ENCODE measurements at regions not wholly inside any gene's neighbourhood (a gene's known extent, or its start where the extent isn't known, plus 50 kb on each side); places are given as distances from the start of the nearest gene placed in this dataset.

DNA sequence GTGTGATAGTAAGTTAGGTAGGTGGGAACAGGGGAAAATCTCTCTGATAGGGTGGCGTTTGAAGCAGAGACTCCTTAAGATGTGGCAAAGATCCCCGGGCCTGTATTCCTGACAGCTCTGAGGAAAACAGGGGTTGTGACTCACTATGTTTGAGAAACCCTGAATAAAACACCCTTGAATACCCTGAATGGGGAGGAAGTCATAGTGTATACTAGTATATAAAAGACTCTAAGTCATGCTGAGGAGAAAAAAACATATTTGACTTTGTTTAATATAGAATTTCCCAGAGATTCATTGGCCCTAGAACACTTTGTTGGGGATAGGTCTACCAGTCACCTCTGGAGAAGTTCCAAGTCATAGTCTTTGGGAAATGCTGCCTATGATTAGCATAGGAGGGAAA, 590.9 kb downstream of the IRS1 start:
- TF ChIP-seq SP7 (tag by site-specific recombination; IDR thresholded peaks at IDR 0.05) (no peak), BCL11B (tag by site-specific recombination; IDR thresholded peaks at IDR 0.05; ENCODE audit: low read depth) (no peak), HOXC10 (CRISPR knock-in tag; IDR thresholded peaks at IDR 0.05) (no peak), ZNF670 (tag by site-specific recombination; IDR thresholded peaks at IDR 0.05; ENCODE audit: low read depth) (no peak), ZNF514 (tag by site-specific recombination; IDR thresholded peaks at IDR 0.05) (no peak), ZNF169 (tag by site-specific recombination; IDR thresholded peaks at IDR 0.05) (no peak), ZNF621 (tag by site-specific recombination; IDR thresholded peaks at IDR 0.05) (no peak), ZNF404 (tag by site-specific recombination; IDR thresholded peaks at IDR 0.05) (no peak), ZNF707 (tag by site-specific recombination; IDR thresholded peaks at IDR 0.05) (no peak), FEZF1 (tag by site-specific recombination; IDR thresholded peaks at IDR 0.05) (no peak), ZNF24 (tag by site-specific recombination; IDR thresholded peaks at IDR 0.05) (no peak), ZNF654 (tag by site-specific recombination; IDR thresholded peaks at IDR 0.05; ENCODE audit: low read depth) (no peak), ZNF302 (tag by site-specific recombination; IDR thresholded peaks at IDR 0.05; ENCODE audit: low read depth) (no peak), ZNF76 (tag by site-specific recombination; IDR thresholded peaks at IDR 0.05; ENCODE audit: borderline replicate concordance, low read depth) (no peak)
- TF ChIP-seq, protein P1, sequence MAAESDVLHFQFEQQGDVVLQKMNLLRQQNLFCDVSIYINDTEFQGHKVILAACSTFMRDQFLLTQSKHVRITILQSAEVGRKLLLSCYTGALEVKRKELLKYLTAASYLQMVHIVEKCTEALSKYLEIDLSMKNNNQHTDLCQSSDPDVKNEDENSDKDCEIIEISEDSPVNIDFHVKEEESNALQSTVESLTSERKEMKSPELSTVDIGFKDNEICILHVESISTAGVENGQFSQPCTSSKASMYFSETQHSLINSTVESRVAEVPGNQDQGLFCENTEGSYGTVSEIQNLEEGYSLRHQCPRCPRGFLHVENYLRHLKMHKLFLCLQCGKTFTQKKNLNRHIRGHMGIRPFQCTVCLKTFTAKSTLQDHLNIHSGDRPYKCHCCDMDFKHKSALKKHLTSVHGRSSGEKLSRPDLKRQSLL (tag by site-specific recombination; IDR thresholded peaks at IDR 0.05): no peak
- TF ChIP-seq, protein P2, sequence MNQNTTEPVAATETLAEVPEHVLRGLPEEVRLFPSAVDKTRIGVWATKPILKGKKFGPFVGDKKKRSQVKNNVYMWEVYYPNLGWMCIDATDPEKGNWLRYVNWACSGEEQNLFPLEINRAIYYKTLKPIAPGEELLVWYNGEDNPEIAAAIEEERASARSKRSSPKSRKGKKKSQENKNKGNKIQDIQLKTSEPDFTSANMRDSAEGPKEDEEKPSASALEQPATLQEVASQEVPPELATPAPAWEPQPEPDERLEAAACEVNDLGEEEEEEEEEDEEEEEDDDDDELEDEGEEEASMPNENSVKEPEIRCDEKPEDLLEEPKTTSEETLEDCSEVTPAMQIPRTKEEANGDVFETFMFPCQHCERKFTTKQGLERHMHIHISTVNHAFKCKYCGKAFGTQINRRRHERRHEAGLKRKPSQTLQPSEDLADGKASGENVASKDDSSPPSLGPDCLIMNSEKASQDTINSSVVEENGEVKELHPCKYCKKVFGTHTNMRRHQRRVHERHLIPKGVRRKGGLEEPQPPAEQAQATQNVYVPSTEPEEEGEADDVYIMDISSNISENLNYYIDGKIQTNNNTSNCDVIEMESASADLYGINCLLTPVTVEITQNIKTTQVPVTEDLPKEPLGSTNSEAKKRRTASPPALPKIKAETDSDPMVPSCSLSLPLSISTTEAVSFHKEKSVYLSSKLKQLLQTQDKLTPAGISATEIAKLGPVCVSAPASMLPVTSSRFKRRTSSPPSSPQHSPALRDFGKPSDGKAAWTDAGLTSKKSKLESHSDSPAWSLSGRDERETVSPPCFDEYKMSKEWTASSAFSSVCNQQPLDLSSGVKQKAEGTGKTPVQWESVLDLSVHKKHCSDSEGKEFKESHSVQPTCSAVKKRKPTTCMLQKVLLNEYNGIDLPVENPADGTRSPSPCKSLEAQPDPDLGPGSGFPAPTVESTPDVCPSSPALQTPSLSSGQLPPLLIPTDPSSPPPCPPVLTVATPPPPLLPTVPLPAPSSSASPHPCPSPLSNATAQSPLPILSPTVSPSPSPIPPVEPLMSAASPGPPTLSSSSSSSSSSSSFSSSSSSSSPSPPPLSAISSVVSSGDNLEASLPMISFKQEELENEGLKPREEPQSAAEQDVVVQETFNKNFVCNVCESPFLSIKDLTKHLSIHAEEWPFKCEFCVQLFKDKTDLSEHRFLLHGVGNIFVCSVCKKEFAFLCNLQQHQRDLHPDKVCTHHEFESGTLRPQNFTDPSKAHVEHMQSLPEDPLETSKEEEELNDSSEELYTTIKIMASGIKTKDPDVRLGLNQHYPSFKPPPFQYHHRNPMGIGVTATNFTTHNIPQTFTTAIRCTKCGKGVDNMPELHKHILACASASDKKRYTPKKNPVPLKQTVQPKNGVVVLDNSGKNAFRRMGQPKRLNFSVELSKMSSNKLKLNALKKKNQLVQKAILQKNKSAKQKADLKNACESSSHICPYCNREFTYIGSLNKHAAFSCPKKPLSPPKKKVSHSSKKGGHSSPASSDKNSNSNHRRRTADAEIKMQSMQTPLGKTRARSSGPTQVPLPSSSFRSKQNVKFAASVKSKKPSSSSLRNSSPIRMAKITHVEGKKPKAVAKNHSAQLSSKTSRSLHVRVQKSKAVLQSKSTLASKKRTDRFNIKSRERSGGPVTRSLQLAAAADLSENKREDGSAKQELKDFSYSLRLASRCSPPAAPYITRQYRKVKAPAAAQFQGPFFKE (tag by site-specific recombination; IDR thresholded peaks at IDR 0.05; ENCODE audit: borderline replicate concordance): no peak
- H3K9me3 ChIP-seq (ENCODE audit: control insufficient read depth, insufficient read depth, low read depth, low read length): no peaks in the 10 kb centered on the region
- H3K36me3 ChIP-seq (ENCODE audit: control insufficient read depth in 2 of 2, insufficient read depth in 1 of 2, low read length in 2 of 2): no peaks in the 10 kb centered on the region
- H3K4me3 ChIP-seq (ENCODE audit: low read depth, low read length): no peak overlapping the region
- H3K4me1 ChIP-seq (ENCODE audit: control insufficient read depth, insufficient read depth, low read length): no peaks in the 10 kb centered on the region
- ChIA-PET CTCF (no interaction called here), POLR2A (no interaction called here)
- no peak overlapping the region for H3K27ac ChIP-seq (ENCODE audit: extremely low read depth, low read depth, low read length)

DNA sequence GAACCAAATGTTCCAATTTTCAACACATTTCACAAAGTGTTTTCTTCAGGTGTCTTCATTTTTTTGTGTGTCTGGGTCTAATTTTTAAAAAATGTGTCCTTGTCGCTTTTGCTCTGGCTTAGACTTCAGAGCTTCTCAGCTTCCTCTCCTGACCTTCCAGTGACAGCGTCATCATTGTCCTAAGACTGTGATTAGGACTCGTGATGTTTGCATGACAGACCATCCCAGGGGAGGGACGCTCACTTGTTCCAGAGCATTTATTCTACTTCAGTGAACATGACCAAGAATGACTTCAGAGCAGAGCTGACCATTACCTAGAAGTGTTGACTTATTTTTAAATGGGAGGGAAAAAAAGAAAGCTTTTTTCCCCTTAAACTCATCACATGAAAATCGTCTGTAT, 591.9 kb downstream of the IRS1 start:
- peak; percentile 33; the same call in 1 of the 2 replicates for TF ChIP-seq TRIM28 (IDR thresholded peaks at IDR 0.05; ENCODE audit: borderline replicate concordance, low read length)
- 0 out of 2 replicates have a peak, but pooled peaks have one; percentile 10 for TF ChIP-seq ZFP37 (tag by site-specific recombination; IDR thresholded peaks at IDR 0.05)
- no peak for TF ChIP-seq ZNF214 (tag by site-specific recombination; IDR thresholded peaks at IDR 0.05; ENCODE audit: borderline replicate concordance)
- H3K9me3 ChIP-seq (ENCODE audit: control insufficient read depth, insufficient read depth, low read depth, low read length): no peaks in the 10 kb centered on the region
- H3K27ac ChIP-seq (ENCODE audit: extremely low read depth, low read depth, low read length): no peak overlapping the region
- H3K4me1 ChIP-seq (ENCODE audit: control insufficient read depth, insufficient read depth, low read length): no peaks in the 10 kb centered on the region
- ChIA-PET CTCF (interaction anchor here (0.6 to 0.8 kb wide), 2 partner anchors 94 to 571 kb away, joined by 3 to 4 read pairs; no protein-coding TSS in a partner anchor), POLR2A (no interaction called here)
- H3K36me3 ChIP-seq (ENCODE audit: control insufficient read depth in 2 of 2, insufficient read depth in 1 of 2, low read length in 2 of 2): no peaks in the 10 kb centered on the region
- H3K4me3 ChIP-seq (ENCODE audit: low read depth, low read length): no peak overlapping the region
